ENCODE measurements at regions not wholly inside any gene's neighbourhood (a gene's known extent, or its start where the extent isn't known, plus 50 kb on each side); places are given as distances from the start of the nearest gene placed in this dataset.

DNA sequence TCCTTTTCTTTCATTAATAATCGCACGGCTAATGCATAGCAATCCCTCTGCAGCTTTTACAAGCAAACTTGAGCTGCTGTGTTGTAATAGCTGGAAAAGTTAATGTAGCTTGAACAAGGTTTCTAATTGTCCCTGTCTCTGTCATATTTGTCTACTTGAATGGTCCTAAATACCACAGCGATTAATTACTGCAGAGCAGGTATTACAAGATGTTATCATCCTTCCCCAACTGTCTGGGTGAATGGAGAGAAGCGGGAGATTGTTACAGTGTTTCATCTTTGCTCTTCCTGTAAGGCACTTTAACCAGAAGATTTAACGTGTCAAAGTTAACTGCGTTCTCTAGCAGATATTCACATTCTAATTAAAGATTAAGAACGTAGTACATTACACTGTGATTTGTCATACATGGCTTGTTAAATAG is 422.2 kb upstream of the POU3F3 start:
- TF ChIP-seq GATA3 (IDR thresholded peaks at IDR 0.05; ENCODE audit: low read depth, low read length) = no peak
- no peak for TF ChIP-seq GATA2 (IDR thresholded peaks at IDR 0.05; ENCODE audit: low read depth, low read length)
